T-cell (primary cell): ENCODE measurements at regions not wholly inside any gene's neighbourhood (a gene's known extent, or its start where the extent isn't known, plus 50 kb on each side); places are given as distances from the start of the nearest gene placed in this dataset.

Experiments used
- ATAC-seq, 4 experiments: fragments of 200-7000 bp in 3 of 4; fragments of 150-1000 bp in 1 of 4; cut with Tn5 transposase; replicated peaks in 1 of 4; 1 replicate in 3 of 4; 2 replicates in 1 of 4; pipeline ENCODE4 v1.10.0; 2021; ENCODE audit warnings: moderate library complexity in 3 of 4, mild to moderate bottlenecking in 2 of 4, moderate number of reproducible peaks in 1 of 4
- CTCF ChIA-PET, 2 donors: fragments of 300-600 bp; sonication (Branson Sonifier 250); formaldehyde crosslinking; loops; one replicate each; lab custom pipeline; 2022; ENCODE audit warnings: antibody characterized with exemption in 2 of 2; lab: Charles Lee
- POLR2A ChIA-PET, 2 donors: fragments of 300-600 bp; sonication (Branson Sonifier 250); formaldehyde crosslinking; loops; one replicate each; lab custom pipeline; 2022; ENCODE audit warnings: antibody characterized with exemption in 2 of 2; lab: Charles Lee
- DNase-seq, 35 experiments: peaks; one replicate each; pipeline versions ENCODE4 v3.0.0 to v3.0.0-alpha.2; 2013 to 2023
- H3K27ac ChIP-seq: one replicate; pipeline ENCODE4 v1.5.1; 2013; ENCODE audit warnings: low read length
- H3K27me3 ChIP-seq, 2 experiments: replicated peaks in 1 of 2; 1 replicate in 1 of 2; 2 replicates in 1 of 2; pipeline versions ENCODE4 v1.6.1 to v1.7.0; 2013; ENCODE audit warnings: low read length in 1 of 2, mixed read lengths in 1 of 2; ENCODE audit not compliant: control insufficient read depth in 2 of 2, insufficient read depth in 2 of 2; ENCODE audit errors: extremely low read depth in 1 of 2
- H3K36me3 ChIP-seq, 2 donors: 1 replicate in 1 of 2; 2 replicates in 1 of 2; pipeline versions ENCODE4 v1.6.1 to v1.7.0; 2013; ENCODE audit warnings: low read length in 1 of 2; ENCODE audit not compliant: control insufficient read depth in 2 of 2, insufficient read depth in 1 of 2; ENCODE audit errors: extremely low read depth in 1 of 2
- H3K4me1 ChIP-seq, 2 experiments: 1 replicate in 1 of 2; 2 replicates in 1 of 2; pipeline versions ENCODE4 v1.6.1 to v1.7.0; 2013; ENCODE audit warnings: low read length in 2 of 2, mixed read lengths in 1 of 2; ENCODE audit not compliant: insufficient read depth in 2 of 2, control insufficient read depth in 1 of 2; ENCODE audit errors: extremely low read depth in 1 of 2
- H3K4me3 ChIP-seq, 2 donors: 1 replicate in 1 of 2; 2 replicates in 1 of 2; pipeline versions ENCODE4 v1.5.1 to v1.7.0; 2013; ENCODE audit warnings: mild to moderate bottlenecking in 2 of 2, low read length in 1 of 2, moderate library complexity in 1 of 2; ENCODE audit not compliant: control insufficient read depth in 1 of 2; ENCODE audit errors: extremely low read depth in 1 of 2
- H3K9me3 ChIP-seq: 2 replicates; pipeline ENCODE4 v1.7.0; 2013
- H3K27ac Mint-ChIP-seq, 2 donors: one replicate each; pipeline ENCODE4 v1.8.0; 2020 to 2021; ENCODE audit warnings: mild to moderate bottlenecking in 2 of 2, mixed read lengths in 2 of 2
- H3K27me3 Mint-ChIP-seq, 2 donors: one replicate each; pipeline ENCODE4 v1.8.0; 2021 to 2022; ENCODE audit warnings: mixed read lengths in 2 of 2
- H3K36me3 Mint-ChIP-seq: one replicate; pipeline ENCODE4 v1.8.0; 2021; ENCODE audit warnings: mixed read lengths
- H3K4me1 Mint-ChIP-seq, 3 donors: one replicate each; pipeline ENCODE4 v1.8.0; 2020 to 2022; ENCODE audit warnings: mixed read lengths in 3 of 3, mild to moderate bottlenecking in 1 of 3
- H3K4me3 Mint-ChIP-seq, 3 donors: one replicate each; pipeline ENCODE4 v1.8.0; 2020 to 2022; ENCODE audit warnings: mild to moderate bottlenecking in 3 of 3, mixed read lengths in 3 of 3, moderate library complexity in 3 of 3
- H3K9me3 Mint-ChIP-seq, 3 donors: one replicate each; pipeline ENCODE4 v1.8.0; 2020 to 2022; ENCODE audit warnings: mixed read lengths in 3 of 3
- WGBS: methylation state at CpG from one replicate; pipeline ENCODE4 v1.1.5; 2013; ENCODE audit warnings: missing lambda C conversion rate; ENCODE audit not compliant: insufficient coverage; 5-methylcytosine and 5-hydroxymethylcytosine counted together

DNA sequence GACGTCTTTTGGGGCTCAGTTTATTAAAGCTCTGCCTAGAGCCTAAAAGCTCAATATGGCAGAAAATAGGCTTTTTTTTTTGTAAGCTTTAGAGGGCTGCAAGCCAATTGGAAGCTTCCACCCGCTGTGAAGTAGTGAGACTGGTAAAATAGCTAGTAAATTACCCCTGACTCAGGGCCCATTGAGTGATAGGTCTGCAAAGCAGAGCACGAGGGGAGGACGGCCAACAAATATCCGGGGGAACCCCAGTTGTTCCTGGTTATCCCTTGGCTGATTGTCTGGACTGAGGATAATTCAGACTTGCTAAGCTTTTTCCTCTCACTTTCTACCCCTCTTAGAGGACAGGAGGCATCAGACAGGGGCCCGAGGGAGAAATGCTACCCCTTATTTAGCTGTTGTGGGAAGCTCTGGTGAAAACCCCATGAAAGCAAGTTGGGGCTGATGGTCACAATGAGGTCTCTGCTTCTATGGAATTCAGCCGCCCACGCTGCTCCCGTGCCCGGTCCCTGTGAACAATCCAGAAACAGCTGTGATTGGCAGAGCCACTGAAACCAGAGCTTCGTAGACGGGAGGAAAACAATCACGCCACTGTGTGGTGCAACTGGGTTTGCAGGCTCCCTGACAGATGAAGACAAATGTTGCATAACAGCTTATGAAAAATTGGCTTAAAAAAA is 141.9 kb upstream of the LGALSL start:
- no peak overlapping the region for H3K4me3 Mint-ChIP-seq
- H3K27me3 ChIP-seq: no peaks in the 10 kb centered on the region
- DNase-seq (no peak), ATAC-seq (no peak)
- no peaks in the 10 kb centered on the region for H3K9me3 Mint-ChIP-seq
- no peaks in the 10 kb centered on the region for H3K4me1 Mint-ChIP-seq
- H3K9me3 ChIP-seq: no peaks in the 10 kb centered on the region
- H3K4me3 ChIP-seq: no peak overlapping the region
- WGBS: 69% methylated on average over 11 of the region's 13 CpGs
- CTCF ChIA-PET: interaction anchor here (0.6 to 2.0 kb wide), 9 partner anchors 16 to 1524 kb away, joined by 3 to 7 read pairs (median 5); no protein-coding TSS in a partner anchor
- H3K36me3 ChIP-seq: no peaks in the 10 kb centered on the region
- no peaks in the 10 kb centered on the region for H3K4me1 ChIP-seq
- no peak overlapping the region for H3K27ac ChIP-seq
- H3K36me3 Mint-ChIP-seq: no peaks in the 10 kb centered on the region
- POLR2A ChIA-PET: interaction anchor here in 1 of 2 donors (0.6 kb wide), 1 partner anchor 299 kb away, joined by 3 read pairs; no protein-coding TSS in a partner anchor
- no peaks in the 10 kb centered on the region for H3K27me3 Mint-ChIP-seq
- no peak overlapping the region for H3K27ac Mint-ChIP-seq

GRCh38 chr2:64312622-64313397 is 141.2 kb upstream of the LGALSL start:
- POLR2A ChIA-PET: interaction anchor here in 1 of 2 donors (0.6 kb wide), 1 partner anchor 115 kb away, joined by 3 read pairs; no protein-coding TSS in a partner anchor
- H3K27ac ChIP-seq: no peak overlapping the region
- Mint-ChIP-seq H3K27me3 (no peaks in the 10 kb centered on the region), H3K27ac (no peak overlapping the region), H3K36me3 (no peaks in the 10 kb centered on the region), H3K4me1 (no peaks in the 10 kb centered on the region), H3K4me3 (no peak overlapping the region), H3K9me3 (no peaks in the 10 kb centered on the region)
- H3K4me3 ChIP-seq: no peak overlapping the region
- H3K4me1 ChIP-seq: no peaks in the 10 kb centered on the region
- no peaks in the 10 kb centered on the region for H3K27me3 ChIP-seq
- CTCF ChIA-PET: interaction anchor here (0.6 to 2.0 kb wide), 7 partner anchors 16 to 1525 kb away, joined by 3 to 7 read pairs (median 5); no protein-coding TSS in a partner anchor
- no peaks in the 10 kb centered on the region for H3K36me3 ChIP-seq
- no peaks in the 10 kb centered on the region for H3K9me3 ChIP-seq
- ATAC-seq: no peak
- DNase-seq: no peak
- 90% methylated on average over 6 of the region's 13 CpGs for WGBS

DNA sequence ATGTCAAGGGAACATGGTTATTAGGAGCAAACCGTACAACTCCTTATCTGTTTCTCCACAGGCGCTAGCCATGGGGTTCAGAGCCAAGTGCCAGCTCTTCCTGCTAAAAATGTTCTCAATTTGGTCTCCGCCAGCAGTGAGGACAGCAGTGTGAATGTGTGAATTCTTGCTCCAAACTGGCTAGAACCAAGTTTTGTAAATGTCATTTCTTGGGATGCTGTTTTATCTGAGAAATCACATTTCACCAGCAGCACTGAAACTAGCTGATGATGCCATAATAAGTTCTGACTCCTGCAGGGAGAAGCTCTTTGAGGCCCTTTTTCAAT is 140.6 kb upstream of the LGALSL start:
- Histone ChIP-seq H3K4me3 (no peak overlapping the region), H3K27me3 (no peaks in the 10 kb centered on the region), H3K36me3 (no peaks in the 10 kb centered on the region), H3K4me1 (peaks cover 0 to 1% of the 10 kb centered on the region in 2 experiments), H3K9me3 (no peaks in the 10 kb centered on the region), H3K27ac (no peak overlapping the region)
- Mint-ChIP-seq H3K27ac (no peak overlapping the region), H3K9me3 (no peaks in the 10 kb centered on the region), H3K27me3 (no peaks in the 10 kb centered on the region), H3K36me3 (no peaks in the 10 kb centered on the region), H3K4me1 (peaks cover 0 to 4% (median 2%) of the 10 kb centered on the region in 3 donors), H3K4me3 (no peak overlapping the region)
- ATAC-seq (no peak), DNase-seq (no peak)
- ChIA-PET POLR2A (interaction anchor here (0.6 to 0.8 kb wide), 2 partner anchors 10 to 116 kb away, joined by 3 read pairs; no protein-coding TSS in a partner anchor), CTCF (interaction anchor here in 1 of 2 donors (1.0 to 2.0 kb wide), 2 partner anchors 18 to 265 kb away, joined by 3 to 7 read pairs; no protein-coding TSS in a partner anchor)
- no CpG with 5 or more reads among the region's 3 CpGs for WGBS

- H3K9me3 Mint-ChIP-seq: no peaks in the 10 kb centered on the region
- Histone ChIP-seq H3K36me3 (no peaks in the 10 kb centered on the region), H3K27me3 (no peaks in the 10 kb centered on the region), H3K9me3 (no peaks in the 10 kb centered on the region), H3K4me3 (no peak overlapping the region), H3K4me1 (peaks cover 0 to 3% of the 10 kb centered on the region in 2 experiments), H3K27ac (no peak overlapping the region)
- peaks cover 0 to 2% of the 10 kb centered on the region in 2 donors for H3K27me3 Mint-ChIP-seq
- H3K4me1 Mint-ChIP-seq: peaks cover 0 to 6% (median 5%) of the 10 kb centered on the region in 3 donors
- no peaks in the 10 kb centered on the region for H3K36me3 Mint-ChIP-seq
- H3K4me3 Mint-ChIP-seq: no peak overlapping the region
- CTCF ChIA-PET: interaction anchor here in 1 of 2 donors (1.0 kb wide), 1 partner anchor 16 kb away, joined by 4 read pairs; no protein-coding TSS in a partner anchor
- ATAC-seq: no peak
- H3K27ac Mint-ChIP-seq: no peak overlapping the region
- POLR2A ChIA-PET: no interaction called here
- 88% methylated on average over 5 of the region's 6 CpGs for WGBS
- DNase-seq: no peak
Measured at GRCh38 chr2:64315291-64315960, 138.5 kb upstream of the LGALSL start.

DNA sequence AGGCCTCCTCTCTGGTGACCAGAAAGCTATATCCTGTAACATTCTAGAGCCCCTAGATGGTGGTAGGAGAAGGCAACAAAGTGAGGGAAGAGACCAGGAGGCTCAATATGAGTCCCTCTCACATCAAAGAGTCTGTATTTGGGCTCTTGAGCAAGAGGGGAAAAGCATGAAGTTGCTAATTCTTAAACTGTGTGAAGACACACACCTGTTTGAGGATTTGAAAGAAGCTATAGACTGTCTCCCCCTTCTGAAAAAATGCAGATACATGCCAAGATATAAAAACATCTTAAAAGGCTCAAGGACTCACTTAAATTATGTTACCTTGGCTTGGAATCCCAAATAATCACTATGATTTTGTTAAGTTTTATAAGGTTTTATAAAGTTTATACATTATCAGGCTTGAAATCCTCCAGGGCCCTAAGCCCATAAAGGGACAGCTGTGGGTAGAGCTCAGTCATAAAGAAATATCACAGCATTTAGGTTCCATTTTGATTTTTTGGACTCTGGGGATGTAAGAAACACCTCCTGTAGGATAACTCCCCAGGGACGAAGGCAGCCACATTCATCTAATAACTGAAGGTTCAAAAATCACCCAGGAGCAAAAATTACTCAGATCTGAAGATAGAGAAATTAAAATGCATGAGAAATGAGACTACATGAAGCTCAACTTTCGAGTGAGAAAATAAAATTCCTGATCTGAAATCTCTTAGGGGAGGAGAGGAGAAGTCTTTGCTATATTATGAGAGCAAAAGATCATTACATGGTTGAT is 136.1 kb upstream of the LGALSL start:
- peaks cover 0 to 2% of the 10 kb centered on the region in 2 donors for H3K27me3 Mint-ChIP-seq
- peaks cover 5% of the 10 kb centered on the region for H3K36me3 Mint-ChIP-seq
- Histone ChIP-seq H3K9me3 (no peaks in the 10 kb centered on the region), H3K27ac (no peak overlapping the region), H3K27me3 (no peaks in the 10 kb centered on the region), H3K36me3 (no peaks in the 10 kb centered on the region), H3K4me1 (peaks cover 3 to 9% of the 10 kb centered on the region in 2 experiments), H3K4me3 (no peak overlapping the region)
- POLR2A ChIA-PET: interaction anchor here (0.6 kb wide), 3 partner anchors 82 to 555 kb away, joined by 4 to 10 read pairs (median 4); no protein-coding TSS in a partner anchor
- CTCF ChIA-PET: interaction anchor here (0.7 to 1.8 kb wide), 4 partner anchors 13 to 206 kb away, joined by 3 to 6 read pairs (median 4); partner anchors contain the start of gene AFTPH (in 1 of the 2)
- H3K4me1 Mint-ChIP-seq: peaks cover 0 to 8% (median 6%) of the 10 kb centered on the region in 3 donors
- ATAC-seq (no peak), DNase-seq (no peak)
- WGBS: 60% methylated on average over 1 of the region's 2 CpGs
- H3K27ac Mint-ChIP-seq: no peak overlapping the region
- peaks cover 0 to 3% (median 0%) of the 10 kb centered on the region in 3 donors for H3K9me3 Mint-ChIP-seq
- no peak overlapping the region for H3K4me3 Mint-ChIP-seq
